HG03520 (cell line): ENCODE measurements at regions not wholly inside any gene's neighbourhood (a gene's known extent, or its start where the extent isn't known, plus 50 kb on each side); places are given as distances from the start of the nearest gene placed in this dataset.

ENCODE experiments used
- ATAC-seq: cut with Tn5 transposase; IDR thresholded peaks from one replicate; pipeline ENCODE4 v1.9.1; 2021; ENCODE audit warnings: mild to moderate bottlenecking, moderate library complexity; ENCODE audit not compliant: unreplicated experiment

GRCh38 chr18:74023220-74023619 lies 124.4 kb downstream of the FBXO15 start:
- no peak for ATAC-seq

- no peak for ATAC-seq
These were observed 127.8 kb downstream of the FBXO15 start for GRCh38 chr18:74019864-74020263.

- no peak for ATAC-seq
These were observed 133.7 kb downstream of the FBXO15 start for GRCh38 chr18:74013955-74014354.

GRCh38 chr18:74012954-74013630 lies 134.5 kb downstream of the FBXO15 start:
- no peak for ATAC-seq

- no peak for ATAC-seq
These were observed 141.5 kb downstream of the FBXO15 start for GRCh38 chr18:74006143-74006542.

- no peak for ATAC-seq
These were observed 142.1 kb downstream of the FBXO15 start for GRCh38 chr18:74005320-74006109.

- ATAC-seq, result no peak
These were observed 155.2 kb downstream of the FBXO15 start for GRCh38 chr18:73992242-73993022.

GRCh38 chr18:73991570-73991969 lies 156.1 kb downstream of the FBXO15 start:
- no peak for ATAC-seq

GRCh38 chr18:73990258-73990657 lies 157.4 kb downstream of the FBXO15 start:
- ATAC-seq, result no peak

- no peak for ATAC-seq
These were observed 160.2 kb downstream of the FBXO15 start for GRCh38 chr18:73987247-73987980.

- no peak for ATAC-seq
These were observed 160.9 kb downstream of the FBXO15 start for GRCh38 chr18:73986711-73987110.

GRCh38 chr18:73985855-73986625 lies 161.6 kb downstream of the FBXO15 start:
- ATAC-seq, result no peak

- ATAC-seq, result no peak
These were observed 163.7 kb downstream of the FBXO15 start for GRCh38 chr18:73983970-73984369.

GRCh38 chr18:73983496-73983895 lies 164.1 kb downstream of the FBXO15 start:
- no peak for ATAC-seq

- ATAC-seq, result no peak
These were observed 165.8 kb downstream of the FBXO15 start for GRCh38 chr18:73981796-73982195.

GRCh38 chr18:73980289-73980979 lies 167.2 kb downstream of the FBXO15 start:
- ATAC-seq, result no peak

- no peak for ATAC-seq
These were observed 167.9 kb downstream of the FBXO15 start for GRCh38 chr18:73979742-73980141.

- ATAC-seq, result no peak
These were observed 171.2 kb downstream of the FBXO15 start for GRCh38 chr18:73976433-73976832.

GRCh38 chr18:73975266-73975665 lies 172.4 kb downstream of the FBXO15 start:
- no peak for ATAC-seq

GRCh38 chr18:73973972-73974371 lies 173.7 kb downstream of the FBXO15 start:
- no peak for ATAC-seq
